Uterus (tissue), 3 donors: ENCODE measurements at regions not wholly inside any gene's neighbourhood (a gene's known extent, or its start where the extent isn't known, plus 50 kb on each side); places are given as distances from the start of the nearest gene placed in this dataset.

Experiments
- DNase-seq, 2 donors: peaks; one replicate each; pipeline ENCODE4 v3.0.0-alpha.2; 2019 to 2020
- H3K27ac ChIP-seq, 2 donors: fragments of 200-600 bp; sonication (generic); 1 replicate in 1 of 2; 2 replicates in 1 of 2; pipeline ENCODE4 v1.5.1; 2016 to 2018
- H3K27me3 ChIP-seq, 2 donors: fragments of 200-600 bp; sonication (generic); one replicate each; pipeline ENCODE4 v1.5.1; 2018 to 2019; ENCODE audit warnings: control low read depth in 1 of 2
- H3K36me3 ChIP-seq, 2 donors: fragments of 200-600 bp; sonication (generic); one replicate each; pipeline ENCODE4 v1.5.1; 2019; ENCODE audit warnings: control low read depth in 1 of 2
- H3K4me1 ChIP-seq, 2 donors: fragments of 200-600 bp; sonication (generic); one replicate each; pipeline ENCODE4 v1.5.1; 2018 to 2019; ENCODE audit warnings: control low read depth in 1 of 2
- H3K4me3 ChIP-seq, 2 donors: fragments of 200-600 bp; sonication (generic); 1 replicate in 1 of 2; 2 replicates in 1 of 2; pipeline ENCODE4 v1.5.1; 2018 to 2019; ENCODE audit warnings: mild to moderate bottlenecking in 1 of 2
- H3K9me3 ChIP-seq, 2 donors: fragments of 200-600 bp; sonication (generic); one replicate each; pipeline ENCODE4 v1.5.1; 2019; ENCODE audit warnings: control low read depth in 1 of 2
- POLR2A ChIP-seq, 2 donors: fragments of 450-650 bp; IDR thresholded peaks; one replicate each; pipeline ENCODE4 v1.6.1; 2016; ENCODE audit warnings: antibody characterized with exemption in 2 of 2, mild to moderate bottlenecking in 1 of 2, moderate library complexity in 1 of 2
- intact Hi-C: fragments of 100-400 bp; cut with DNase I; formaldehyde crosslinking; loops from one replicate; pipeline ENCODE4 v1.15.1; 2023; ENCODE audit warnings: low total_unique reads
- TF ChIP-seq, protein P1 (sequence below), 4 experiments: fragments of 200-600 bp in 2 of 4; fragments of 450-650 bp in 2 of 4; sonication (generic) in 2 of 4; IDR thresholded peaks; one replicate each; pipeline ENCODE4 v1.5.1; 2016 to 2019; ENCODE audit warnings: antibody characterized with exemption in 4 of 4, mild to moderate bottlenecking in 2 of 4, moderate library complexity in 1 of 4
- donor health status: DM: yes; HTN: yes; CAD: no.

DNA sequence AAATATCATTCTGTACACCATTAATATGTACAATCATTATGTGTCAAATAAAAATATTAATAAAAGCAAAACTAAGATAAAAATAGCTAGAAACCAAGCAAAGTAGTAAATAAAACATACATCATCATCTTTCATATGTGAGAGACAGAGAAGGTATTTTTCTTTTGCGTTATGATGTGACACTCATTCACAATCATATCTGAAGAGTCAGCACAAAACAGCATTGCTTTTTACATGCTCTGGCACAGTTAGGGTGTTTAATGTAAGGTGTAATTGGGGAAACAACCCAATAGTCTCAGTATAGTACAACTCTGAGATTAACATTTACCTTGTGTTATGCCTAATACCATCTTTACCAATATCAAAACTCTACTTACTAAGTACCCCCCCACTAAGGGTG lies 376.6 kb downstream of the TMA16 start:
- no peaks in the 10 kb centered on the region for H3K9me3 ChIP-seq
- no peak overlapping the region for H3K4me3 ChIP-seq
- intact Hi-C loops: no loop called here
- no peaks in the 10 kb centered on the region for H3K4me1 ChIP-seq
- no peak for DNase-seq
- no peaks in the 10 kb centered on the region for H3K27me3 ChIP-seq
- no peaks in the 10 kb centered on the region for H3K36me3 ChIP-seq
- no peak overlapping the region for H3K27ac ChIP-seq
- TF ChIP-seq, protein P1, sequence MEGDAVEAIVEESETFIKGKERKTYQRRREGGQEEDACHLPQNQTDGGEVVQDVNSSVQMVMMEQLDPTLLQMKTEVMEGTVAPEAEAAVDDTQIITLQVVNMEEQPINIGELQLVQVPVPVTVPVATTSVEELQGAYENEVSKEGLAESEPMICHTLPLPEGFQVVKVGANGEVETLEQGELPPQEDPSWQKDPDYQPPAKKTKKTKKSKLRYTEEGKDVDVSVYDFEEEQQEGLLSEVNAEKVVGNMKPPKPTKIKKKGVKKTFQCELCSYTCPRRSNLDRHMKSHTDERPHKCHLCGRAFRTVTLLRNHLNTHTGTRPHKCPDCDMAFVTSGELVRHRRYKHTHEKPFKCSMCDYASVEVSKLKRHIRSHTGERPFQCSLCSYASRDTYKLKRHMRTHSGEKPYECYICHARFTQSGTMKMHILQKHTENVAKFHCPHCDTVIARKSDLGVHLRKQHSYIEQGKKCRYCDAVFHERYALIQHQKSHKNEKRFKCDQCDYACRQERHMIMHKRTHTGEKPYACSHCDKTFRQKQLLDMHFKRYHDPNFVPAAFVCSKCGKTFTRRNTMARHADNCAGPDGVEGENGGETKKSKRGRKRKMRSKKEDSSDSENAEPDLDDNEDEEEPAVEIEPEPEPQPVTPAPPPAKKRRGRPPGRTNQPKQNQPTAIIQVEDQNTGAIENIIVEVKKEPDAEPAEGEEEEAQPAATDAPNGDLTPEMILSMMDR (IDR thresholded peaks at IDR 0.05): no peak
- TF ChIP-seq POLR2A (IDR thresholded peaks at IDR 0.05): no peak

DNA sequence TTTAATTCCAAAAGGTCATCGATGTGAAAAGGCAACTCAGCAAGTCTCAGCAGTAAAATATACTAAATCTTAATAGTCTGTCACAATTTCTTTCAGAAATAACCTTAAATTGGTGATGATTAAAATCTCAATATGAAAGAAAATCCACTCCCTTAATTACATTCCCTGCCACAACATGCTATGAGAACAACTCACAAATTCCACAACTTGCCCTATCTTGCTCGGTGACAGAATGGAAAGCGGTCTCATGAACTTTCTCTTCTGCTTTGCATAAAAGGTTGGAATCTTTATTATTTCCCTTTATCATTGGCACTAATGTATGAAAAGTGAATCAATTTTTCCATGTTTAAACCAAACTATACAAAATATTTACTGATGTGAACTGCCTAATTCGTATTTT lies 380.8 kb downstream of the TMA16 start:
- H3K36me3 ChIP-seq: no peaks in the 10 kb centered on the region
- H3K27me3 ChIP-seq: no peaks in the 10 kb centered on the region
- no peak overlapping the region for H3K4me3 ChIP-seq
- TF ChIP-seq POLR2A (IDR thresholded peaks at IDR 0.05): no peak
- TF ChIP-seq, protein P1 (IDR thresholded peaks at IDR 0.05): no peak
- intact Hi-C loops: no loop called here
- no peak for DNase-seq
- H3K4me1 ChIP-seq: no peaks in the 10 kb centered on the region
- no peak overlapping the region for H3K27ac ChIP-seq
- H3K9me3 ChIP-seq: no peaks in the 10 kb centered on the region

- intact Hi-C loops: no loop called here
- no peaks in the 10 kb centered on the region for H3K4me1 ChIP-seq
- H3K27me3 ChIP-seq: no peaks in the 10 kb centered on the region
- TF ChIP-seq, protein P1 (IDR thresholded peaks at IDR 0.05): no peak
- no peak for TF ChIP-seq POLR2A (IDR thresholded peaks at IDR 0.05)
- H3K27ac ChIP-seq: no peak overlapping the region
- no peaks in the 10 kb centered on the region for H3K9me3 ChIP-seq
- H3K4me3 ChIP-seq: no peak overlapping the region
- no peaks in the 10 kb centered on the region for H3K36me3 ChIP-seq
- no peak for DNase-seq
These were observed 384.0 kb downstream of the TMA16 start for GRCh38 chr4:163878336-163879121.

DNA sequence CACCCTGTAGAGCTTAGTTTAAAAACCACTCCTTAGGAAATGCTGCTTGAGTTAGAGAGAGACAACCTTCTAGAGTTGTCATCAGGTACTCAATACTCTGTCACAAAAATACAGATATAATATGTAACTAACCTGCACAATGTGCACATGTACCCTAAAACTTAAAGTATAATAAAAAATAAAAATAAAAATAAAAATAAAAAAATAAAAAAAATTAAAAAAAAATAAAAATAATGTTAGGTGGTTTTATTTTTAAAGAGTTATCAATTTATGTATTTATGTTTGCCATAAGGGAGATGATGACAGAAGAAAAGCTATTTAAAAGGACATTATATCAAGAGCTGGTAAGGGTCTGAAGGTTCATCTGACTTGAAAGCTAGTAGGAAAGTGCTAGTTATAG lies 397.9 kb downstream of the TMA16 start:
- TF ChIP-seq, protein P1 (IDR thresholded peaks at IDR 0.05): no peak
- TF ChIP-seq POLR2A (IDR thresholded peaks at IDR 0.05): no peak
- no peak for DNase-seq
- Histone ChIP-seq H3K4me3 (no peak overlapping the region), H3K27ac (no peak overlapping the region), H3K9me3 (no peaks in the 10 kb centered on the region), H3K4me1 (no peaks in the 10 kb centered on the region), H3K36me3 (no peaks in the 10 kb centered on the region), H3K27me3 (no peaks in the 10 kb centered on the region)
- intact Hi-C loops: no loop called here

- intact Hi-C loops: no loop called here
- DNase-seq: no peak
- Histone ChIP-seq H3K4me3 (no peak overlapping the region), H3K9me3 (no peaks in the 10 kb centered on the region), H3K27ac (no peak overlapping the region), H3K36me3 (no peaks in the 10 kb centered on the region), H3K27me3 (no peaks in the 10 kb centered on the region), H3K4me1 (no peaks in the 10 kb centered on the region)
- TF ChIP-seq, protein P1 (IDR thresholded peaks at IDR 0.05): no peak
- TF ChIP-seq POLR2A (IDR thresholded peaks at IDR 0.05): no peak
These were observed 401.0 kb downstream of the TMA16 start for GRCh38 chr4:163895378-163896005.
